ENCODE measurements at regions not wholly inside any gene's neighbourhood (a gene's known extent, or its start where the extent isn't known, plus 50 kb on each side); places are given as distances from the start of the nearest gene placed in this dataset.

- Histone ChIP-seq H3K9ac (ENCODE audit: extremely low read depth, insufficient read length, low read length) (no peak overlapping the region), H2AFZ (ENCODE audit: low read length) (no peak overlapping the region), H3T11ph (ENCODE audit: low read length) (no peak overlapping the region), H3K9me3 (ENCODE audit: control insufficient read depth, low read depth, low read length) (no peaks in the 10 kb centered on the region), H3K56ac (ENCODE audit: insufficient read length, low read depth, low read length) (no peak overlapping the region), H2BK120ac (ENCODE audit: low read depth, low read length, poor library complexity, severe bottlenecking) (no peak overlapping the region), H3K79me2 (ENCODE audit: insufficient read depth, low read length) (no peaks in the 10 kb centered on the region), H4K91ac (ENCODE audit: insufficient read length, low read depth, low read length) (no peak overlapping the region), H2BK20ac (ENCODE audit: low read depth, low read length, poor library complexity, severe bottlenecking) (no peak overlapping the region), H3K4me2 (ENCODE audit: insufficient read depth, insufficient read length, low read length) (no peak overlapping the region), H3K4ac (ENCODE audit: low read depth, low read length) (no peak overlapping the region), H3K4me1 (ENCODE audit: insufficient read depth, low read length) (no peaks in the 10 kb centered on the region), H2BK15ac (ENCODE audit: low read depth, low read length) (no peak overlapping the region), H3K18ac (ENCODE audit: insufficient read length, low read depth, low read length) (no peak overlapping the region), H3K27me3 (ENCODE audit: insufficient read depth, low read length) (no peaks in the 10 kb centered on the region), H3K14ac (ENCODE audit: insufficient read depth, low read length) (no peak overlapping the region), H4K20me1 (ENCODE audit: control insufficient read depth, insufficient read depth, insufficient read length) (no peaks in the 10 kb centered on the region), H3K23me2 (ENCODE audit: insufficient read length, low read depth, low read length, poor library complexity, severe bottlenecking) (no peaks in the 10 kb centered on the region), H2BK12ac (ENCODE audit: insufficient read length, low read depth, low read length) (no peak overlapping the region), H4K5ac (ENCODE audit: insufficient read length, low read depth, low read length) (no peak overlapping the region), H4K8ac (replicated peaks; ENCODE audit: insufficient read length, low read depth, low read length) (no peak overlapping the region), H2BK5ac (ENCODE audit: insufficient read length, low read length) (no peak overlapping the region), H3K79me1 (ENCODE audit: insufficient read depth, low read depth, low read length, poor library complexity, severe bottlenecking) (no peaks in the 10 kb centered on the region), H2AK5ac (ENCODE audit: insufficient read length, low read length) (no peak overlapping the region), H3K23ac (ENCODE audit: insufficient read length, low read depth, low read length) (no peak overlapping the region), H3K27ac (ENCODE audit: insufficient read length, low read depth, low read length) (no peak overlapping the region)
- no peaks in the 10 kb centered on the region for H3K4me1 Mint-ChIP-seq
- no peak for TF ChIP-seq CTCF (conservative IDR thresholded peaks at IDR 0.05)
- no peak overlapping the region for H3K27ac Mint-ChIP-seq
- no peak overlapping the region for H3K4me3 Mint-ChIP-seq
- WGBS (ENCODE audit: extremely low coverage, insufficient read length, low lambda C conversion rate) = no CpG with 5 or more reads among the region's 2 CpGs
- no peaks in the 10 kb centered on the region for H3K9me3 Mint-ChIP-seq
- 0 out of 7 replicates have a peak, but pooled peaks cover 0 to 3% (median 0%) of the 10 kb centered on the region in 3 experiments for H3K36me3 Mint-ChIP-seq (ENCODE audit: insufficient read depth in 1 of 3, low read depth in 3 of 3)
- H3K27me3 Mint-ChIP-seq (ENCODE audit: low read depth) = no peaks in the 10 kb centered on the region
- DNase-seq = no peak
Measured at GRCh38 chr5:106418196-106418595, 1252.5 kb downstream of the EFNA5 start.
